GM19397 (cell line): ENCODE measurements at regions not wholly inside any gene's neighbourhood (a gene's known extent, or its start where the extent isn't known, plus 50 kb on each side); places are given as distances from the start of the nearest gene placed in this dataset.
"Not testable (repeated sequence)": the region's sequence is repeated elsewhere in the genome, so short reads cannot be mapped to it uniquely, and the experiment has no call there.

Source experiments
- ATAC-seq: cut with Tn5 transposase; IDR thresholded peaks from one replicate; pipeline ENCODE4 v1.9.1; 2021; ENCODE audit warnings: mild to moderate bottlenecking, moderate library complexity; ENCODE audit not compliant: unreplicated experiment

DNA sequence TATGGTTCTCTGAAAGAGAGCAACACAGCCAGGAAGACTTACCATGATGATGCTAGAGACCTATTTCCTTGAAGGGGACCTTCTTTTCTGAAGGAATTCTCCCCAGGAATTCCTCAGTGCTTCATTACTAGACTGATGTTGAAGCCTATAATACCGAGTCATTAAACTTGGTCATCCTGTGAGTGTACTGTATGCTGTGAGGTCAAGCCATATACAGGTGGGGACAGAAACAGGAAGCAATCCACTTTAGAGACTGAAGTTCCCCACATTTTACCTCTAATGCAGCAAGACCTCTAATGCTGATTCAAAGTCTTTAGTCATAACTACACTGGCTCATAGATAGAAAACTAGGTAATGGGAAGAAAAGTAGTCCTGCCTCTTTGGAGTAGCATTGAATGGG, 77.1 kb upstream of the RASEF start:
- ATAC-seq, result no peak

DNA sequence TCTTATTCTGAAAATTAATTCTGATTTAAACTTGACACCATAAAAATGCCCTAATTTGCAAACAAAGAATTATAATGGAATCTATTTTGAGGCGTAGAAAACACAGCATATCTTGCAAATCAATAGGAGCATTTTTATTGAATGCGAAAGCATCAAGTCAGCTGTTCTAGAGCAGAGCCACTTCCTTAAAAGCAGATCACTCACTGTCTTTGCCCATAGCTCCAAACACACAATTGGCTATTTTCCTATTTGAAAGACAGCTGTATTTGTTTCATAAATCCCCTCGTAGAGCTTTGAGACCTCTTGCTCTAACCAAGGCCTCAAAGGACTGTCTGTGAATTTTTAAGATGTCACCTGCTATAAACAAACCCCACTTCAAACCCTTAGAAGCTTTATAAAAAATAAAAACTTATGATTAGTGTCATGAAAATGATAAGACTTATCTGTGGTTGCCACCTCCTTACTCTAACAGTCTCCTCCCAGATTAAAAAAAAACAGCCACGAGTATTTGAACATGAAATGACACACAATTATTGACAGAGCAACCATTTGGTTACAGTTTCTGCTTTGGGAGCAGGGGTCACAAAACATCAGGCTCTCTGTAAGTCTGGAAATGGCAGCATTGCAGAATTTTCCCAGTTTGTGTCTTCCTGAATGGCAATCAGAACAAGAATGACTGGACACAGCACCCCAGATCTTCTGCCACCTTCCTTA, 75.6 kb upstream of the RASEF start:
- no peak for ATAC-seq

DNA sequence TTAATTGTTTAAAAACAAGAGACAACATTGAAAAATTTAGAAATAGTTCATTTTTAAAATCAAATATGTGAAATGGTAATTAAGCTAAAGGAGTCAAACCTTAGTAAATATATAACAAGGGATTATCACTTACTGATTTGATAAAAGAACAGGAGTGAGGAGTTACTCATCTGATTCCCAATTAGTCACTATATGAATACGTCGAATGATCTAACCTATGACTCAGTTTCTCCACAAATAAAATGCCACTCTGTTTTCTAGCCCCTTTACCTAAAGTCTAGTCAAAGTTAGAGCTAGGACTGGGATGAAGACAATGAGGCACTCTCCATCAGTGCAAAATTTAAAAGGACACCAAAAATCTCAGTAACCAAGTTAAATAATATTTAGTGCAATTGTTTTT, 70.4 kb upstream of the RASEF start:
- no peak for ATAC-seq

DNA sequence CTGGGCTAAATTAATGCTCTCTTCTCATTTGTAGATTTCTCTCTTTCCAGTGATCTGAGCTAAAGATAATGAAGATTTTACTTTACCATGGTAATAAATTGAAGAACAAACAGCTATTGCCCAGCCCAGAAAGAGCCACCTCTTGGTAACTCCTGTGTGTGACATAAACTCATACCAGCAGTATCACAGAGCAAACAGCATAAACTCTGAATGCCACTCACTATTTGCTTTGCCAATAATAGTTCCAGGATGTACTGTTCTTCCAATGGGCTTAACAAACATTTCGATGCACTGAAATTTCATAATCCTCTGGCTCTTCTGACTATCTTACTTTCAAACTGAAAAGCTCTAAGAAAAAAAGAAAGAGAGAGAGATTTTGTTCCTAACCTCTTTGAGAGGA, 69.8 kb upstream of the RASEF start:
- no peak for ATAC-seq

DNA sequence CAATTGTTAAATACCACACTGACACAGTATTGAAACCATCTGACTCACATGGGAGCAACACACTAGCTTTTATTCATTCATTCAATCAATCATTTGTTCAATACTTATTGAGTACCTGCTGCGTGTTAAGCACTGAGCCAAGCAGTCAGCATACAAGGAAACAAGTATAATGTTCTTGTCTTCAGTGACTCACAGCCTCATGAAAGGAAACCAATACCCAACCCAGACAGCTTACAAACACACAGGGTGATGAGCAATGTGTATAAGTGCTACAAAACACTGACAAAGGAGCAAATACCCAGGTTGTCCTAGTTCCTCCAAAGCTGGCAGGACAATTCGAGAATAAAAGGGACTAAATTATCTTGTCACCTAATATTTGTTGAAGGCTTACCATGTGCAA, 67.6 kb upstream of the RASEF start:
- no peak for ATAC-seq

DNA sequence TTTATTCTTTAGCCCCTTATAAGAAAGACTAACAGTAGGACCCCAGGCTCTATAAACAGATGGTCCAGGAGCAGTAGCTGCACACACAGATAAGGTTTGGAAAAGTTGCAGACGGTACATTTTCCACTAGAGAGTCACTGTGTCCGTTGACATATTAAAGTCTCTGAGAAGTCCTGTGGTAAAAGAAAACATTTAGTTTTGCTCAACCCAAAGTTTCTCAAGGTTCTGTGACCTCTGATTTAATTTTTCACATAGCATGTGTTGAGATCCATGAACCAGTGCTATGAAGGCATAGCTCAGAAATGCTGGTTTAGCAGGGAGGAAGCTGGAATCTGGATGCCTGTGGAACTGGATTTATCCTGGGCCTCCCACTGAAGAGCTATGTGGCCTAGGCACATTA, 62.7 kb upstream of the RASEF start:
- ATAC-seq, result no peak

DNA sequence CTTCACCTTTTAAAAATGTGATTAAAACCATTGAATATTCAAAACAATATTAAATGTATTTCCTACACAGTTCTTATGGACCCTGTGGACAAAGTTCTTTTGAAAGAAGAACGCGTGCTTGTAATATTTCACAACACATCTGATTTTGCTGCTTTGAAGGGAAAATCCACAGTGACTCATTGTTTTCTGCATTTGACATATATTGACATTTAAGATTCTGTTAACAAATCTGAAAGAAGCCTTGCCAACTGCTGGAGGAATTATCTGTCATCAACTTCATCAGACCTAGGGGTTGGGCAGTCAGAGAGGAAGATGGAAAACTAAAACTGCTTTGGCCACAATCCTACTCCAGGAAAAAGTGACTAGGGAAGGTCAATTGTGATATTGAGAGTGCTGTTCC, 56.9 kb upstream of the RASEF start:
- ATAC-seq, result no peak

DNA sequence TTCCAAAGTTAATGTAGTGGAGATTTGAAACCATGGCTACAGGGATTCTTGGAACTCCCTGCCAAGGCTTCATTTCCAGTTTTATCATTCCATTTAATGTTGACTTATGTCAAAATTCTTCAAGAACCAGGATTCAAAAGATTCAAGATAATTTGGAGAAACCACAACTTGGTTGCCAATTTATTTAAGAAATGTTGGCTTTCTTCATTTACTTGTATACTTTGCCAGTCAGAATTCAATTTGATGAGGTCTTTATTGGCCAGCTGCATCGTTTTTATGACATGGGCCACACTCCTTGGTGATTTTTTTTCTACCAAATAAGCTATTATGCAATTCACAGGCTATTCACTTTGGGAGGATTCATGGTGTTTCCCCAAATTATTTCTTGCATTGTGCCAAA, 53.1 kb upstream of the RASEF start:
- no peak for ATAC-seq

DNA sequence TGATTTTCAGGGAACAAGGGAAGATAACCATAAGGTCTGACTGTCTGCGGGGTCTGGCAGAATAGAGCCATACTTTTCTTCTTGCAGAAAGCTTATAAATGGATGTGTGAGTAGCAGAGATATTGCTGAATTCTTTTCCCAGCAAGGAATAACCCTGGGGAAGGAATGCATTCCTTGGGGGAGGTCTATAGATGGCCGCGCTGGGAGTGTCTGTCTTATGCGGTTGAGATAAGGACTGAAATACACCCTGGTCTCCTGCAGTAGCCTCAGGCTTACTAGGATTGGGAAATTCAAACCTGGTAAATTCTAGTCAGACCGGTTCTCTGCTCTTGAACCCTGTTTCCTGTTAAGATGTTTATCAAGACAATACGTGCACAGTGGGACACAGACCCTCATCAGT, 50.5 kb upstream of the RASEF start:
- ATAC-seq, result not testable (repeated sequence)
